CD4-positive, alpha-beta T cell treated with Interleukin-6 for 4 hours (primary cell): ENCODE measurements at regions not wholly inside any gene's neighbourhood (a gene's known extent, or its start where the extent isn't known, plus 50 kb on each side); places are given as distances from the start of the nearest gene placed in this dataset.
"Not testable (repeated sequence)": the region's sequence is repeated elsewhere in the genome, so short reads cannot be mapped to it uniquely, and the experiment has no call there.

Source experiments
- DNase-seq: peaks from one replicate; pipeline ENCODE4 v3.0.0-alpha.2; 2020; ENCODE audit warnings: mixed read lengths

DNA sequence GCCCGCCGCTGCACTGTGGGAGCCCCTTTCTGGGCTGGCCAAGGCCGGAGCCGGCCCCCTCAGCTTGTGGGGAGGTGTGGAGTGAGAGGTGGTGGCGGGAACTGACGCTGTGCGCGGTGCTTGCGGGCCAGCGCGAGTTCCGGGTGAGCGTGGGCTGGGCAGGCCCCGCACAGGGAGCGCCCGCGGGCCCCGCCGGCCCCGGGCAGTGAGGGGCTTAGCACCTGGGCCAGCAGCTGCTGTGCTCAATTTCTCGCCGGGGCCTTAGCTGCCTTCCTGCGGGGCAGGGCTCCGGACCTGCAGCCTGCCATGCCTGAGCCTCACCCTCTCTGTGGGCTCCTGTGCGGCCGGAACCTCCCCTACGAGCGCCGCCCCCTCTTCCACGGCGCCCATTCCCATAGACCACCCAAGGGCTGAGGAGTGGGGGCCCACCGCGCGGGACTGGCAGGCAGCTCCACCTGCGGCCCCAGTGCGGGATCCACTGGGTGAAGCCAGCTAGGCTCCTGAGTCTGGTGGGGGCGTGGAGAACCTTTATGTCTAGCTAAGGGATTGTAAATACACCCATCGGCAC, 1062.6 kb downstream of the TDRD15 start:
- not testable (repeated sequence) for DNase-seq

DNA sequence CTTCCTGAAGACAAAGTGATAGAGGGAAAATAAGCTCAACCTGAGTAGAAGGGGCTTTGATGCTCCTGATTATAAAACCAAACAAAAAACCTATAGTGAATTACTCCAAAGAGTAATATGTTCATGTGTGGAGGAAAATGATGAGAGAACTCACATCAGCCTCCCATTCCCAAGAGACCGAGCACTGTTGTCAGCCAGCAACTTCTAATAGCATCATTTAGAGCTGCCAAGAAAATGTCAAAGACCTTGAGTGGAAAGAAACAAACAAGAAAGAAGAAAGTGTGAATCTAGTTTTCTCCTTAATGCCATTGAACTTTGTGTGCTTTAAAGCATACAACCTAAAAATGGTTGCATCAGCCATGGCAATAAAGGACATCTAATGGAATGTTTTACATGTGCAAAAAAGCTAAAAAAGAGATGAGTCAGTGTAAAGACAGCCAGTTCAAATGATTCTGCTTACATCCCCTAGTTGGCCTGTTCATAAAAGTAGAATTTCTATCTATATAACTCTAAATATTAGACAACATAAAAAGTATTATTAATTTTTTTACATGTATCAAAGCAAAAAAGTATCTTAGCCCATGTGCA, 1066.2 kb downstream of the TDRD15 start:
- DNase-seq: no peak

DNA sequence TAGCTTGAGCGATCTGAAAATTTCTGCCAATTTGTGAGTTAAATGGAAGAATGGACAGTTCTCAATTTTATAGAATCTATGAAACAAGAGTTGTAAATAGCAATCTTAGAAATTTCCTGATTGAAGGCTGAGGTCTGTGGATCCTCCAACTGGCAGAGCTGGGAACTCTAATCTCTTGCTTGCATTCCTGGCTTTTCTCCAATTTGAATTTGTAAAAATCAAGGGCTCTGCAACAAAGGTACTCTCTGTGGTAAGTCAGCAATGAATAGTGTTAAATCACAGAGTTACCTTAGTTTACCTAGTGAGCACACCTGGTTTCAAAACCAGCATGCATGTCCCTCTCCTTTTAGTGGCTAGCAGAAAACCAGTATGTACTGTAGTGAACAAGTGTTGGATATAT, 1070.5 kb downstream of the TDRD15 start:
- no peak for DNase-seq

DNA sequence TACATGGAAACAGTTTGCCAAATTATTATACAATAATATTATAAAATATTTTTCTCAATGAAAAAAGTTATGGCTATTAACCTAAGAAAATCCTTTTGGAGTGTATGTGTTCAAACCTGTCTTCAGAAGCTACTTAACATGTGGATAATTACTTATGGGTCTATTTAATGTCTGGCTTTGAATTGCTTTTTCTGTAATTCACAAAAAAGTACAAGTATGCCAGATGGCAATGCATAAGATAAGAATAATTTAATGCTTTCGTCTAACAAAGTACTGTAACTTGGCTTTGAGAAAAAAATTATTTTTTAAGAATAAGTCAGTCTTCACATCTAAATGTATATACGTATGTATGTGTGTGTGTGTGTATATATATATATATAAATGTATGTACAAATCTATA, 1073.0 kb downstream of the TDRD15 start:
- no peak for DNase-seq

DNA sequence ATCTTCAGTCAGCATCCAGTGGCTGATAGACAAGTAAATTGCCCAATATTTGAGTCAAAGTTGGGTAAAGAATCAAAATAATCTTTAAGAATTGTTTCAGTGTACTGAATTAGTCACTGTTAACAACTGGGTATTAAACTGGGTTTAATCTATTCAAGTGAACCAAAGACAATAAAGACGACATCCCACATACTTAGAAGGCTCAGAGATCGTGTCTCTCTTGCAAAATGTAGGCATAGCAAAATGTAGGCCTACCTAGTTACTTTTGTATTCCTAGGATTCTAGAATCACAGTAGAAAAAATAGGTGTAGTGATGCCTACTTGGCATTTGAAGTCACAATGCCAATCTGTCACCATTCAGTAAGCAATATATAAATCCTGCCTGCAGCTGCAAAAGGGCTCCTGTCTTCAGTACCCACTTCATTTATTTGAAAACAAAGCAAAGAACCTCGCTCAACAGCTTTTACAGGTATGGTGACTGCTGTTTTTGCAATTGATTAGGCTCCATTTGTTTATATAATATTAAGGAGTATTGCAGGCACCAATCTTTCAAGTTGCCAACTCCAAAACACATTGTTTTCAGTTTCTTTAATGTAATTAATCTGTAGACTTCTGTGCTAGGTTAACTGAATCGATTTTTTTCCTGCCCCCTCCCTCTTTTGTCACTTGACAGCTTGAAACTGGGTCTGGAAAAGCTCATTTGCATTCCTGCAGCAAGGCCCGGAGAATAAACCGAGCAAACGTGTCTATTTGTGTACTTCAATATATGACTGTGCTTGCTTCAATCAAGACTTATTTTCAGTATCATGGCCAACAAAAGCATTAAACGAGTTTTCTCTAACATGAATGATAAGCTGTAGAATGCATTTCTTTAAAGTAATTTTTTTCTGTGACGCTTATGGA, 1074.9 kb downstream of the TDRD15 start:
- no peak for DNase-seq

DNA sequence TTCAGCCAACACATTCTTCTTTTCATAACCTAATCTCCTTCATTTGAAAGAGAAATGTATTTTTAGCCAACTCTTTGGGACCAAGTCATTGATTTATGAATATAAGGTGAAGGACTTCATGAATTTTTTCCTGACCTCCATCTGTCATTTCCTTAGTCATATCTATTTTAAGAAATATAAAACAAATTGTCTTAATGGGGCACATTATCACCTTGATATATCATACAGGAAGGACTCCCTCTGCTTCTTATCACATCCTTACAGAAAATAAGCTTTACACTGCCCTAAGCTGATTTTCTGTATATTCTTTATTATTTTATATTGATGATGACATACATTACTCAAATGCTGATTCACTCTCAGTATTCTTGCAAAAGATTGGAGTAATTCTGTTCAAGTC, 1076.2 kb downstream of the TDRD15 start:
- no peak for DNase-seq

DNA sequence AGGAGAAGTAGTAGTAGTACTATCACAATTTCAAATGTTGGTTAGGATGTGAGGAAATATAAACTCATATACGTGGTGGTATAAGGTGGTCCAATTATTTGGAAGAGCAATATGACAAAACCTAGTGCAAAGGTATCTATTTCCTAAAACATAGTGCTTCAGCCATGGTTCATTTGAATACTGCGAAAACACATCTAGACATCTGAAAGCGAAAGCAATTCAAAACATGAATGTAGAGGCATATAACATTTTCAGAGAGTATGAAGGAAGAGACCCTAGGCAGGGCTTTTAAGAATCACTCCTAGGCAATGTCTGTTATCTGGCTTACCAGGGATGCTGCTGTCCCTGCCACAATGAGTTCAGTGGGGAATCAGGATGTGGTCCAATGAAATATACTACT, 1085.8 kb downstream of the TDRD15 start:
- no peak for DNase-seq

DNA sequence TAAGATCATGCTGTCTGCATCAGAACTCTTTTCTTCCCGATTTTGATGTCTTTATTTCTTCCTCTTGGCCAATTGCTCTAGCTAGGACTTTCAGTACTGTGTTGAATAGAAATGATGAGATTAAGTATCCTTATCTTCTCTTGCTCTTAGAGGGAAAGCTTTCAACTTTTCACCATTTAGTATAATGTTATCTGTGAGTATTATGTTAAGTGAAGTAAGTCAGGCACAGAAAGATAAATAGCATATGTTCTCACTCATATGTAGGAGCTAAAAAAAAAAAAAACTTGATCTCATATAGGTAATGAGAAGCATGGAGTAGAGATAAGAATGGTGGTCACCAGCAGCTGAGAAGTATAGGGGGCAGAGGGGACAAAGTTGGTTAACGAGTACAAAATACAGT, 1089.5 kb downstream of the TDRD15 start:
- DNase-seq: no peak

DNA sequence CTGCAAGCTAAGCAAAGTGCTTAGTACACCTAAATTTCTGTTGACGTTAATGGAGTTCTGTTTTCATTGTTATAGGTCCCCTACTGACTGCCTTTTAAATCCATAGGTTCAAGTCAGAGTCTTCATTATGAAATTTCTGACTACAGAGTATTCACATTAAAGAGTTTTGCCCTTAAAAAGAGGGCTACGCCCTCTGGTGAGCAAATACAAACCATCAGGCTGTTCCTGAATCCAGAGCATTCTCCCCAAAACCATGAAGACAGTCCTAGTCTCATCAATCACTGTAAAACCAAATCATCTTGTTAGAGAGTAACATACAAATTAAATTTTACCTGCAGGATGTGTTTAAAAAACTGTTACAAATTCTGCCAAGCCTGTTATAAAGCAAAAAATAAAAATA, 1091.7 kb downstream of the TDRD15 start:
- no peak for DNase-seq

DNA sequence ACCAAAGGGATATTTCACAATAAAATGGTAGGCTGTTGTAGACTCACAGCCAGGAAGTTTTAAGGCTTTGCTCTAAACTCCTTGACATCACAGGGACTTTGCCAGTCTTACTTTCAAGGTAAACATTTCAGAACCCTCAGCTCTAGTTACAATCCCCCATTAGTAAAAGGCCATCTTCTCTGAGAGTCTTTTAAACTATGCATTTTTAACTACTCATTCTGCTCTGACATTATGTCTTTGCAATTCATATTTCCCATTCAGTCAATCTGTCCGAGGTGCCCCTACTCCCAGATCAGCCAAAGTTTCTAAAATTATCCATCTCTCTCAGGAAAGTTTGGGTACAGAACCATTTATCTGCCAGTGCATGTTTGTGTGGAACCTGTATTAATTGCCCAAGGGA, 1094.1 kb downstream of the TDRD15 start:
- no peak for DNase-seq

DNA sequence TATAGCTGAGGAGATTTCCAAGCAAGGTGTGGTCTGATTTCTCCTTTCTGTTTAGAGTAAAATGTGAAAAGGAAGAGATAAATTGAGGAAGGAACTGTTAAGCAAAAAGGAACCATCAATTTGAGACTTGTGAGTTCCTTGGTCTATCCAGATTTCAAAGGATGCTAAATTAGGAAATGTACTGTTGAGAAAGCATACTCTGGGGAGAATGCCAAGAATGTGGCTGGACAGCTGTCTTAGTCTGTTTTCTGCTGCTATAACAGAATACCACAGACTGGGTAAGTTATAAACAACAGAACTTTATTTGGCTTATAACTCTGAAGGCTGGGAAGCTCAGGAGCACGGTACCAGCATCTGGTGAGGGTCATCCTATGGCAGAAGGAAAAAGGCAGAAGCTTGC, 1097.2 kb downstream of the TDRD15 start:
- no peak for DNase-seq

DNA sequence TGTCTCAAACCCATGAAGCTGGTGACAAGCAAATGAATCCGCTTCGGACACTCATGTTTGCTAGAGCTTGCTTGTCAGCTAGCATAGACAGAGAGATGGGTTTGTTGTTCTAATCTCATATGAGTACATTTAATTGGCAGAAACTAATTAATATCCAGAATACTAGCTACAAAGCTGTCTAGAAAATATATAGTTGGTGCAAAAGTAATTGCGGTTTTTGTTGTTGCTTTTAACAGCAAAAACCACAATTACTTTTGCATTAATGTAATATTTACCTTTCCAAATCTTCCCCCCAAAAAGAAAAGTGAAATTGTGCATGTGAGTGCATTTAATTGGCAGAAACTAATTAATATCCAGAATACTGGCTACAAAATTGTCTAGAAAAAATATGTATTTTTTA, 1115.2 kb downstream of the TDRD15 start:
- no peak for DNase-seq

DNA sequence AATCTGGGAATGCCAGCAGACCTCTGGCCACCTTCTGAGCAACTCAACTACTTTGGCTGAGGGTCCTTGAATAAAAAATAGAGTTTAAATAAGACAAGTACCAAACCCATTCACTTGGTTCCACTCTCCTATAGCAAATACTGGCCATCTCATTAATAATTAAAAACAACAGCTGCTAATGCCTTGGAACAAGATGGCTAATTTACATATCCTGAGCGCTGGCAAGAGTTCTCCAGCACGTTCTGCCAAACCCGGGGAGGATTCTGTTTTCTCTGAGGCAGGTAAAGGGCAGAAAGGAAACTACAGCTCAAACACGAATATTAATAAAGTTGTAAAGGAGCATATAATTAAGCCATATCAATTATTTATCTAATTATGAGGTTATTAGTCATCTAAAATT, 1123.7 kb downstream of the TDRD15 start:
- DNase-seq: no peak

DNA sequence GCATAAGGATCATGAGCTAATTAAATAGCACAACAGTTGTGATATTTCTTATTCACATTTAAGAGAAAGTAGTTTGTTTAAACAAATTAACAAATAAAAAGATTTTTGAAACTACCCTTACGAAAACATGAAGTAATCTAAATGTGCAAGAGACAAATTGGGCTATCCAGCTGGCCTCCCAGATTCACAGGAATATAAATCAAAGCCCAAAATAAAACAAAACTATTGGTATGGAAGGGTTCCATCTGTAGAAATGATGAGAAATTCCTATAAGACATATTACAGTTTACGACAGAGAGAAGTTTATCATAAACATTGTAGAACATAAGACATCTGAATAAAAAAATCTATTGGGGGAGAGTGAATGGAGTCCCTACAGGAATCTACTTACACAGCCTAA, 1125.1 kb downstream of the TDRD15 start:
- no peak for DNase-seq

DNA sequence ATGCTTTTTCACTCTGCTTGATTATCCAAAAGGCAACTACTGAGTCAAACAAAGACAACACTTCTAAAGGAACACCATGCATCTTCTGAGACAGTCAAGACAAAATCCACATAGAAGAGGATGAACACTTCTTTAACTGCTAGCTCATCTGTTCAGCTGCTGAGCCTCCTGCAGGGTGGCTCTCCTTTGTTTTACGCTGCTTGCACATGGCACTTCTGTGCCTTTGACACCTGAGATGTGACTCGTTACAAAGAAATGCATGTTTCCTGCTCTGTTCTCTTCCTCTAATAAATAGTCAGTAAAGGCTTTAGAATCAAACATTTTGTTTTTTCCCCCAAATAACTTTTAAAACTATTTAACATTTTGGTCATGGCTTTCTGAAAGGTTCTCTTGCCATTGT, 1129.4 kb downstream of the TDRD15 start:
- no peak for DNase-seq

DNA sequence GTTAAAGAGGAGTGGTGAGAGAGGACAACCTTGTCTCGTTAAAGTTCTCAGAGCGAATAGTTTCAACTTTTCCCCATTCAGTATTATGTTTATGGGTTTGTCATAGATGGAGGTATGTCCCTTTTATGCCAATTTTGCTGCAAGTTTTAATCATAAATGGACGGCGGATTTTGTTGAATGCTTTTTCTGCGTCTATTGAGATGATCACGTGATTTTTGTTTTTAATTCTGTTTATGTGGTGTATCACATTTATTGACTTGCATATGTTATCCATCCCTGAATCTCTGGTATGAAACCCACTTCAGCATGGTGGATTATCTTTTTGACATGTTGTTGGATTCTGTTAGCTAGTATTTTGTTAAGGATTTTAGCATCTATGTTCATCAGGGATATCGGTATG, 1123.8 kb upstream of the KLHL29 start:
- DNase-seq: no peak

DNA sequence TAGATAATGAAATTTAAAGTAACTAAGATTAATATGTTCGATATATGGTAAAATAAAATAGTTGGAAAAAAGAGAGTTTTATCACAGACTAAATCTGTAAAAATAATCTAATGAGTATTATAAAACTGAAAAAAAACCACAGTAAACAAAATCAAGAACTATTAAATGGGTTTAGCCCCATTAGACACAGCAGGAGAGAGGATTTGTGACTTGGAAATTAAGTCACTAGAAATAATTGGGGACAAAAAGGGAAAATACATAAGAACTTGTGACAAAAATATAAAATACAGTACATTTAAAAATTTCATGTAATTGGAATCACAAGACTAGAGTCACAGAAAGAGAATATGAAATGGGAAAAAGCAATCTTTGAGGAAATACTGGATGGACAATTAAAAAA, 1114.6 kb upstream of the KLHL29 start:
- DNase-seq: no peak

DNA sequence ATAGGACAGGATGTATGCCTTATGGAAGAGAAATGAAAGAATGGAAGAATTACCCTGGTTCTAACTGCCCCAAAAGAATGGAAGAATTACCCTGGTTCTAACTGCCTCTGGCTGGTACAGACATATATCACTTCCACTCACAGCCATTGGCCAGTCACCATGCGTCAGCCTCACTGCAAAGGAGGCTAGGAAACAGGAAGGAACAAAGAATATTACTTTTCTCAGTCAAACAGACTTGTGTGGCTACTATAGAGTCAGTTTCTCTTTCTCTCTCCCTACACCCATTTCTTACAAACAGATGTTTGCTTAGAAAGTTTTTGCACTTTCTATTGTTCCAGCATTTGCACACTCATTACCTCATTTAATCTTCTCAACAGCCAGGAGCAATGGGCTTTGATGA, 1111.1 kb upstream of the KLHL29 start:
- no peak for DNase-seq

DNA sequence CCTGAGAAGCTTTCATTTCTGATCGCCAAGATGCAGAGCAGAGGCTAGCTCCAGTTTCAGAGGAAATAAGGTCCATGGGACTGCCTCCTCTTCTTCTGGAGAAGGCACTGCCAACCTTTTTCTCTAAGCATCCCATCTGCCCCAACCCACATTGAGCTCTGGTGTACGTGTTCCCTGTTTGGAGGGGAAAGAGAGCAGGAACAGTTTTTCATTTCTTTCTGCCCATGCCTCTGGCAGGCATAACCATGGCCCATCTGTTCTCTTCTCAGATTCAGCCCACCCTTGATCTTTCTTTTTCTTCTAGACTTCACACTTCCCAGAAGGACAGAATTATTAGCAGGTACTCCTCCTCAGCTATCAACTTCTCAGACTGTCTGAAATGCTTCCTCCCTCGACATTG, 1110.3 kb upstream of the KLHL29 start:
- no peak for DNase-seq

DNA sequence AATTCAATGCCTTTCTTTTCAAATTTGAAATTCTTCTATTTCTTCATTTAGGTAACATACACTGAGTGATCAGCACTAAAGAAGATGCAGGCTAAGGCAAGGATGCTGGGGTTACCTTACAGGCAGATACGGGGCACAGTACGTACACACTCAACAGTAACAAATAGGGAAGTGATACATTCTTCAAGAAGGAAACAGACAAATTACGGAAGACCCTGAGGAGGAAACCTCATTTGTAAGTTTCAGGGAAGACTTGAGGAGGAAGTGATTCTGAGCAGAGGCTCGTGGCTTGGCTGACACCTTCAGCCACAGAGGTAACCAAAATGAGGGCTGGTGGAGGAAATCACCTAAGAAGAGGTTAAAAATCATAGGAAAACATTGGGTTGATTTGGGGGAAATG, 1108.3 kb upstream of the KLHL29 start:
- DNase-seq: no peak

DNA sequence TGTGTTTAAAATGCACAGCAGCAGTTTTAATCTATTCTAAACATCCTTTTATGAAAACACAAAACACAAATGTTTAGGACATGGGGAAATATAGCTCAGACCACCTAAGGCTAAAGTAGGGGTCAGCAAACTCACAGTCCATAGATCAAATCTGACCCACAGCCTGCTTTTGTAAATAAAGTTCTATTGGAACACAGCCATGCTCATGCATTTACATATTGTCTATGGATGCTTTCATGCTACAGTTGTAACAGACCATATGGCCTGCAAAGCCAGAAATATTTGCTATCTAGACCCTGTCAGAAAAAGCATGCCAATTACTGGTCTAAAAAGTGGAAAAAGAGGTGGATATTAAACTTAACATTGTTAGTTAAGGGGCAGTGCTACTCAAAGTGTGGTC, 1105.4 kb upstream of the KLHL29 start:
- no peak for DNase-seq

DNA sequence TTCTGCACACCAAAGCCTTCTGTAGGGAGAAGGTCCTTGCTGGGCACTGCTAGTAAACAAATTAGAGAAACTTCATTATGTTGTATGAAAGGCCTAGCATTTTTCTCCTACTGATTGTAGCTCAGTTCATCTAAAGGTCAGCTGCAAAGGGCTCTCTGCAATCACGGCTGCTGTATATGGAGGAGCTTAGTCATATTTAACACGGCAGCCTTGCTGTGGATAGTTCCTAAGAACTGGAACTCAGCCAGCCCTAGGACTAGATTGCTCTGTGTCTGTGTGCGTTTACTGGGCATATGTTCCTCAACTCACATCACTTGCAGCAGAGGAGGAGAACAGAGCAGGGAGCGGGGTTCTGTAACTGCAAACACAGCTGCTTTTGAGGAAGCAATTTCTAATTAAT, 1103.9 kb upstream of the KLHL29 start:
- no peak for DNase-seq

DNA sequence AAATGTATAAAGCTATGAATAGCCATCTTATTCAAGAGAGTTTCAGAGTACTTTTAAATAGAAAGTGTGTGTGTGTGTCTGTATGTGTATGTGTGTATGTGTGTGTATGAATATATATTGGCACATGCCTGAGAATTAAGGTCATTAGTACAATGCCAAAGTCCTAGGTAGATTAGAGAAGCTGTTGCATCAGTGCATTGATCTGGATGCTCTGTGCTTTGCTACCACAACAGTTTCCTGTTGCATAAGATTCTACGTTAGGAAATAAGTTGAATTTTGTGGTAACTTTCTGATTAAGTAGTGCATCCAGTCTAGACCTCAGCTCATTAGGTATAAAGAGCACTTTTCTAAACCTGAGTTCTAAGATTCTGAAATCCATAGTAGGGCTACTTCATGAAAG, 1102.8 kb upstream of the KLHL29 start:
- DNase-seq: no peak

DNA sequence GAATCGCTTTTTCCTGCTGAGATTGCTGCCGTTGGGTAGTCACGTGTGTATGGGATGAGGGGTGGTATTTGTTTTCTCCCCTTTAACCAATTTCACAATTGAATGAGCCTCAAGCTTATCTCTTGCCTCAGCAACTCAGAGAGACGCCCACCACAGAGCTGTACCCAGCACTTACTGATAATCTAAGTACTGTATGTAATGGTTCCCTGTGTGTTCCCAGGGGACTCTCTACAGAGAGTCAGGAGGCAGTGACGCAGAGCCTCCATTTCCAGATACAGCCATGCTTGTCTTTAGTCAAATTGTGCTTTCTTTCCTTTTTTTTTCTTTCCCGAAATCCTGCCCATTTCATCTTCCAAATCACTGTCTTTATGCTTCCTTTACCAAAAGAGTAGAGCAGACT, 1102.1 kb upstream of the KLHL29 start:
- no peak for DNase-seq

DNA sequence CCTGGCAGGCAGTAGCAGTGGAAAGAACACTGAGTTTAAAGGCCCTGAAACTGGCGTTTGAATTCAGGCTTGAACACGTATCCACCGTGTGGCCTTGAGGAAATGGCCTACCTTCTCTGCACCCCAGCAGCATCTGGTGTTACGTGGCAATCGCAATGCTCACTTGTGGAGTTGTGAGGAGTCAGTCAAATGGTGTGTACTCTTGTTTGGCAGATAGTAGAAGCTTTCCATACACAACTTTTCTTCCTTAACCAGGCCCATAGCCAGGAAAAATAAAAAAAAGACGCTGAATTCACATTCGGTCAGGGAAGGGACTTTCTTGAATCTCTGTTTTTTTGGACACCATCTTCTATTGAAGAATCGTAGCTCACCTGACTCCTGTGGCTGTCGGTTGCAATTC, 1101.5 kb upstream of the KLHL29 start:
- no peak for DNase-seq
